IMR-90 (cell line): ENCODE measurements at regions not wholly inside any gene's neighbourhood (a gene's known extent, or its start where the extent isn't known, plus 50 kb on each side); places are given as distances from the start of the nearest gene placed in this dataset.

Source experiments
- ATAC-seq: fragments of 200-7000 bp; cut with Tn5 transposase; 2 replicates; pipeline ENCODE4 v1.9.1; 2020; ENCODE audit warnings: low read depth, mild to moderate bottlenecking, moderate library complexity
- BruUV-seq: library from RNA; stranded (reverse); fragments of 400-500 nt; replicated peaks from 2 replicates; lab custom pipeline; 2021; lab: Mats Ljungman, UMichigan
- CTCF ChIA-PET: fragments of 300-600 bp; formaldehyde crosslinking; extraction: SDS; loops from one replicate; lab custom pipeline; 2021; ENCODE audit warnings: antibody characterized with exemption; lab: Yijun Ruan, JAX
- POLR2A ChIA-PET: fragments of 300-600 bp; sonication (Branson Sonifier 250); formaldehyde crosslinking; loops from one replicate; lab custom pipeline; 2022; ENCODE audit warnings: antibody characterized with exemption; ENCODE audit not compliant: unreplicated experiment; lab: Charles Lee
- DNase-seq: peaks from one replicate; pipeline ENCODE4 v3.0.0; 2013
- H2AFZ ChIP-seq: replicated peaks from 2 replicates; pipeline ENCODE3; 2013; ENCODE audit warnings: low read length, mild to moderate bottlenecking; ENCODE audit not compliant: poor library complexity
- H2AK5ac ChIP-seq: 2 replicates; pipeline ENCODE4 v1.6.1; 2013; ENCODE audit warnings: low read depth, low read length, inconsistent platforms
- H2AK9ac ChIP-seq: replicated peaks from 2 replicates; pipeline ENCODE3; 2013; ENCODE audit warnings: mild to moderate bottlenecking, low read depth, low read length, moderate library complexity; ENCODE audit not compliant: poor library complexity
- H2BK120ac ChIP-seq: 2 replicates; pipeline ENCODE4 v1.6.1; 2013; ENCODE audit warnings: low read depth, low read length, inconsistent platforms
- H2BK15ac ChIP-seq: 3 replicates; pipeline ENCODE4 v1.6.1; 2013; ENCODE audit warnings: low read depth, low read length, inconsistent platforms
- H2BK20ac ChIP-seq: 2 replicates; pipeline ENCODE4 v1.6.1; 2013; ENCODE audit warnings: low read depth, mild to moderate bottlenecking, inconsistent platforms, low read length, moderate library complexity
- H2BK5ac ChIP-seq: 2 replicates; pipeline ENCODE4 v1.6.1; 2013; ENCODE audit warnings: mild to moderate bottlenecking, low read depth, low read length, inconsistent platforms; ENCODE audit not compliant: poor library complexity, severe bottlenecking
- H3K14ac ChIP-seq: replicated peaks from 2 replicates; pipeline ENCODE4 v1.6.1; 2013; ENCODE audit warnings: low read depth, low read length, inconsistent platforms
- H3K18ac ChIP-seq: 2 replicates; pipeline ENCODE4 v1.6.1; 2013; ENCODE audit warnings: low read depth, low read length, control low read depth
- H3K23ac ChIP-seq: 2 replicates; pipeline ENCODE4 v1.6.1; 2013; ENCODE audit warnings: low read depth, low read length, inconsistent platforms
- H3K27ac ChIP-seq: 2 replicates; pipeline ENCODE4 v1.5.1; 2013; ENCODE audit warnings: mild to moderate bottlenecking, control low read depth, low read length; ENCODE audit not compliant: insufficient read depth
- H3K27me3 ChIP-seq: 2 replicates; pipeline ENCODE4 v1.6.1; 2013; ENCODE audit warnings: low read length; ENCODE audit not compliant: control insufficient read depth, insufficient read depth
- H3K36me3 ChIP-seq: 2 replicates; pipeline ENCODE4 v1.6.1; 2013; ENCODE audit warnings: low read length, mixed read lengths; ENCODE audit not compliant: control insufficient read depth, insufficient read depth
- H3K4ac ChIP-seq: 2 replicates; pipeline ENCODE4 v1.6.1; 2013; ENCODE audit warnings: low read depth, low read length, inconsistent platforms
- H3K4me1 ChIP-seq: 2 replicates; pipeline ENCODE4 v1.6.1; 2013; ENCODE audit warnings: low read length, mixed read lengths; ENCODE audit not compliant: control insufficient read depth, insufficient read depth
- H3K4me2 ChIP-seq: 2 replicates; pipeline ENCODE4 v1.6.1; 2013; ENCODE audit warnings: low read depth, mild to moderate bottlenecking, control low read depth, low read length, moderate library complexity
- H3K4me3 ChIP-seq: 2 replicates; pipeline ENCODE4 v1.5.1; 2013; ENCODE audit warnings: low read depth, mild to moderate bottlenecking, control low read depth, low read length, moderate library complexity; ENCODE audit not compliant: insufficient read depth
- H3K56ac ChIP-seq: 2 replicates; pipeline ENCODE4 v1.6.1; 2013; ENCODE audit warnings: low read length, inconsistent platforms; ENCODE audit not compliant: insufficient read depth; ENCODE audit errors: extremely low read depth
- H3K79me1 ChIP-seq, 2 experiments: 2 replicates each; pipeline ENCODE4 v1.6.1; 2013; ENCODE audit warnings: low read length in 2 of 2, inconsistent platforms in 1 of 2, low read depth in 1 of 2
- H3K9ac ChIP-seq: 2 replicates; pipeline ENCODE4 v1.6.1; 2013; ENCODE audit warnings: low read depth, low read length, control low read depth
- H3K9me1 ChIP-seq: 2 replicates; pipeline ENCODE4 v1.6.1; 2013; ENCODE audit warnings: low read length, inconsistent platforms; ENCODE audit not compliant: insufficient read depth
- H3K9me3 ChIP-seq: 2 replicates; pipeline ENCODE4 v1.6.1; 2013; ENCODE audit warnings: low read length; ENCODE audit not compliant: control insufficient read depth, insufficient read depth
- H4K20me1 ChIP-seq: 2 replicates; pipeline ENCODE4 v1.6.1; 2013; ENCODE audit warnings: low read length, inconsistent platforms; ENCODE audit not compliant: insufficient read depth
- H4K5ac ChIP-seq: 2 replicates; pipeline ENCODE4 v1.6.1; 2013; ENCODE audit warnings: mild to moderate bottlenecking, low read depth, low read length, control low read depth
- H4K8ac ChIP-seq, 2 experiments: 2 replicates each; pipeline ENCODE4 v1.6.1; 2013; ENCODE audit warnings: low read depth in 2 of 2, low read length in 2 of 2, control low read depth in 1 of 2, inconsistent platforms in 1 of 2
- H4K91ac ChIP-seq: 2 replicates; pipeline ENCODE4 v1.6.1; 2013; ENCODE audit warnings: low read depth, low read length, inconsistent platforms; ENCODE audit not compliant: insufficient read depth
- BHLHE40 ChIP-seq: fragments of 150-350 bp; IDR thresholded peaks from 2 replicates; pipeline ENCODE4 v1.6.1; 2016; ENCODE audit warnings: mild to moderate bottlenecking, low read depth, low read length
- CEBPB ChIP-seq: IDR thresholded peaks from 2 replicates; pipeline ENCODE4 v1.6.1; 2012; ENCODE audit warnings: low read depth, low read length, improper control_type of control experiment
- CHD1 ChIP-seq: IDR thresholded peaks from 2 replicates; pipeline ENCODE4 v1.6.1; 2012; ENCODE audit warnings: low read depth, low read length, improper control_type of control experiment
- FOS ChIP-seq: fragments of 150-350 bp; IDR thresholded peaks from 2 replicates; pipeline ENCODE4 v1.6.1; 2016; ENCODE audit warnings: low read depth, low read length
- MAZ ChIP-seq: IDR thresholded peaks from 2 replicates; pipeline ENCODE4 v1.6.1; 2012; ENCODE audit warnings: low read depth, mild to moderate bottlenecking, low read length, improper control_type of control experiment, moderate library complexity, borderline replicate concordance
- NFE2L2 ChIP-seq: fragments of 150-350 bp; IDR thresholded peaks from 2 replicates; pipeline ENCODE4 v1.6.1; 2016; ENCODE audit warnings: low read depth, mild to moderate bottlenecking, low read length
- POLR2A ChIP-seq: IDR thresholded peaks from 2 replicates; pipeline ENCODE4 v1.6.1; 2012; ENCODE audit warnings: mild to moderate bottlenecking, low read depth, low read length
- RAD21 ChIP-seq: IDR thresholded peaks from 2 replicates; pipeline ENCODE4 v1.6.1; 2012; ENCODE audit warnings: low read length, improper control_type of control experiment
- RFX5 ChIP-seq: IDR thresholded peaks from 2 replicates; pipeline ENCODE4 v1.8.0; 2012; ENCODE audit warnings: low read depth, mild to moderate bottlenecking, low read length, moderate library complexity
- SMC3 ChIP-seq: fragments of 150-350 bp; IDR thresholded peaks from 2 replicates; pipeline ENCODE4 v1.6.1; 2016; ENCODE audit warnings: low read depth, mild to moderate bottlenecking, antibody characterized with exemption, low read length, moderate library complexity
- WGBS, 2 experiments: methylation state at CpG; one replicate each; pipeline versions ENCODE4 v1.1.5 to v1.1.7; 2013; ENCODE audit warnings: missing lambda C conversion rate in 2 of 2; ENCODE audit not compliant: insufficient read length in 1 of 2; ENCODE audit errors: extremely low coverage in 2 of 2; 5-methylcytosine and 5-hydroxymethylcytosine counted together
- dilution Hi-C: fragments of 300-500 bp; cut with HindIII; formaldehyde crosslinking; loops from one replicate; pipeline ENCODE4 v1.14.3; 2018; ENCODE audit warnings: low sequenced_read_pairs; ENCODE audit not compliant: unreplicated experiment
- in situ Hi-C: fragments of 300-500 bp; cut with MboI; formaldehyde crosslinking; loops from 3 replicates; pipeline ENCODE4 v1.14.3; 2019; ENCODE audit warnings: low sequenced_read_pairs, inconsistent platforms, mixed read lengths
- intact Hi-C: fragments of 100-400 bp; cut with micrococcal nuclease; formaldehyde crosslinking; loops from 2 replicates; pipeline ENCODE4 v1.10.0; 2022
- TF ChIP-seq, protein P1 (sequence below): fragments of 150-350 bp; IDR thresholded peaks from 2 replicates; pipeline ENCODE4 v1.6.1; 2017; ENCODE audit warnings: mild to moderate bottlenecking, antibody characterized with exemption, low read length, low read depth
- TF ChIP-seq, protein P2 (sequence below): conservative IDR thresholded peaks from 2 replicates; pipeline ENCODE4 v1.5.1; 2012; ENCODE audit warnings: mild to moderate bottlenecking, low read depth, low read length, improper control_type of control experiment

DNA sequence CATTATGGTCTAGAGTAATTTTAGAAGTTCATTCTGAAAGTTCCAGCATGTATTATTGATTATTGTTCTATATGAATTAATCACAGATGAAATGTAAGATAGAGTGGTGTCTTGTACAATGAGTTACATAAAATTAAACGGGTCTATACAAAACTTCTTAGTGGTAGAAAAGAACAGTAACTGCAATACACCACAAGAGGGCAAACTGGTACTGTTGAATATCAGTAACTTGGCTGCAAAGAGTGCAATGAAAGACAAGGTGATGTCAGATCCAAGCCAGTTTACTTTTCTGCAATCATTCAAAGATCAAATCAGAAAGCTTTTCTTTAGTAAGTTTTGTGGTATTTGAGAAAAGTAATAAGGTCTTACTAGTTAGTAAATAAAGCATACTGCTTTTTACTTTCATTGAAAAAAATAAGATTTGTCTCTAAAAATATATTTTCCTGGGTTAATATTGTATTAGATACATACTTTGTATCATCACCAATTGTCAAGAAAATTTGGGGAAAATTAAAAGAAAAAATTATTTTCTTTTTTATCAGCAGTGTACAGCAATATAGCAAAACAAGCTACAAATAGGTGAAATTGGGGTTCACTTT is 66.4 kb upstream of the BTG3 start:
- Histone ChIP-seq H4K20me1 (no peaks in the 10 kb centered on the region), H2AFZ (no peak overlapping the region), H3K4me1 (no peaks in the 10 kb centered on the region), H2AK5ac (no peak overlapping the region), H3K14ac (no peak overlapping the region), H2BK15ac (no peak overlapping the region), H3K4me2 (no peak overlapping the region), H3K79me1 (no peaks in the 10 kb centered on the region), H3K27ac (no peak overlapping the region), H3K9ac (no peak overlapping the region), H2BK120ac (no peak overlapping the region), H3K23ac (no peak overlapping the region), H2BK5ac (no peak overlapping the region), H4K8ac (no peak overlapping the region), H2AK9ac (no peak overlapping the region), H3K4ac (no peak overlapping the region), H3K56ac (no peak overlapping the region), H3K9me1 (no peaks in the 10 kb centered on the region), H3K36me3 (no peaks in the 10 kb centered on the region), H2BK20ac (no peak overlapping the region), H4K91ac (no peak overlapping the region), H4K5ac (no peak overlapping the region), H3K4me3 (no peak overlapping the region), H3K27me3 (no peaks in the 10 kb centered on the region), H3K18ac (no peak overlapping the region), H3K9me3 (no peaks in the 10 kb centered on the region)
- WGBS, 2 experiments, result no CpG with 5 or more reads among the region's 1 CpG
- in situ Hi-C loops (loop anchor here (5.0 kb wide), 1 partner anchor 223 kb away; no protein-coding TSS in a partner anchor), intact Hi-C loops (loop anchor here (1.0 kb wide), 2 partner anchors 224 to 246 kb away; no protein-coding TSS in a partner anchor), dilution Hi-C loops (loop anchor here (10.0 kb wide), 1 partner anchor 236 kb away; no protein-coding TSS in a partner anchor)
- BruUV-seq, result no TSS peak
- TF ChIP-seq MAZ (no peak), FOS (no peak), CHD1 (no peak), SMC3 (peak; percentile 81), CEBPB (0 out of 2 replicates have a peak, but pooled peaks have one; percentile 4), POLR2A (no peak), RFX5 (no peak), BHLHE40 (no peak), RAD21 (peak; percentile 89), NFE2L2 (no peak)
- TF ChIP-seq, protein P1, sequence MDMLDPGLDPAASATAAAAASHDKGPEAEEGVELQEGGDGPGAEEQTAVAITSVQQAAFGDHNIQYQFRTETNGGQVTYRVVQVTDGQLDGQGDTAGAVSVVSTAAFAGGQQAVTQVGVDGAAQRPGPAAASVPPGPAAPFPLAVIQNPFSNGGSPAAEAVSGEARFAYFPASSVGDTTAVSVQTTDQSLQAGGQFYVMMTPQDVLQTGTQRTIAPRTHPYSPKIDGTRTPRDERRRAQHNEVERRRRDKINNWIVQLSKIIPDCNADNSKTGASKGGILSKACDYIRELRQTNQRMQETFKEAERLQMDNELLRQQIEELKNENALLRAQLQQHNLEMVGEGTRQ, result no peak
- TF ChIP-seq, protein P2, sequence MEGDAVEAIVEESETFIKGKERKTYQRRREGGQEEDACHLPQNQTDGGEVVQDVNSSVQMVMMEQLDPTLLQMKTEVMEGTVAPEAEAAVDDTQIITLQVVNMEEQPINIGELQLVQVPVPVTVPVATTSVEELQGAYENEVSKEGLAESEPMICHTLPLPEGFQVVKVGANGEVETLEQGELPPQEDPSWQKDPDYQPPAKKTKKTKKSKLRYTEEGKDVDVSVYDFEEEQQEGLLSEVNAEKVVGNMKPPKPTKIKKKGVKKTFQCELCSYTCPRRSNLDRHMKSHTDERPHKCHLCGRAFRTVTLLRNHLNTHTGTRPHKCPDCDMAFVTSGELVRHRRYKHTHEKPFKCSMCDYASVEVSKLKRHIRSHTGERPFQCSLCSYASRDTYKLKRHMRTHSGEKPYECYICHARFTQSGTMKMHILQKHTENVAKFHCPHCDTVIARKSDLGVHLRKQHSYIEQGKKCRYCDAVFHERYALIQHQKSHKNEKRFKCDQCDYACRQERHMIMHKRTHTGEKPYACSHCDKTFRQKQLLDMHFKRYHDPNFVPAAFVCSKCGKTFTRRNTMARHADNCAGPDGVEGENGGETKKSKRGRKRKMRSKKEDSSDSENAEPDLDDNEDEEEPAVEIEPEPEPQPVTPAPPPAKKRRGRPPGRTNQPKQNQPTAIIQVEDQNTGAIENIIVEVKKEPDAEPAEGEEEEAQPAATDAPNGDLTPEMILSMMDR, result peak; percentile 90
- ATAC-seq, result peak; percentile 94
- CTCF ChIA-PET, result interaction anchor here (0.6 to 0.8 kb wide), 3 partner anchors 16 to 246 kb away, joined by 3 to 4 read pairs (median 3); no protein-coding TSS in a partner anchor
- POLR2A ChIA-PET, result no interaction called here
- DNase-seq, result peak; percentile 71
